ENCODE measurements at regions not wholly inside any gene's neighbourhood (a gene's known extent, or its start where the extent isn't known, plus 50 kb on each side); places are given as distances from the start of the nearest gene placed in this dataset.

- no peak for TF ChIP-seq POLR2A (IDR thresholded peaks at IDR 0.05; ENCODE audit: low read depth, low read length)
- TF ChIP-seq TARDBP (IDR thresholded peaks at IDR 0.05; ENCODE audit: borderline replicate concordance), result no peak
- TF ChIP-seq NFYB (IDR thresholded peaks at IDR 0.05; ENCODE audit: insufficient read depth, low read depth, low read length), result no peak
- no peak for TF ChIP-seq USF2 (IDR thresholded peaks at IDR 0.05; ENCODE audit: borderline replicate concordance, low read depth, low read length)
- no peak for TF ChIP-seq KLF5 (IDR thresholded peaks at IDR 0.05; ENCODE audit: partially characterized antibody)
- TF ChIP-seq SKIL (IDR thresholded peaks at IDR 0.05; ENCODE audit: low read depth, poor library complexity, severe bottlenecking), result no peak
- no peak for TF ChIP-seq HDGF (IDR thresholded peaks at IDR 0.05)
- no peak for TF ChIP-seq POU2F2 (IDR thresholded peaks at IDR 0.05; ENCODE audit: borderline replicate concordance, low read depth, low read length)
- no peak for TF ChIP-seq FOXK2 (IDR thresholded peaks at IDR 0.05)
- TF ChIP-seq KAT2A (conservative IDR thresholded peaks at IDR 0.05; ENCODE audit: control insufficient read depth, low read depth, low read length), result no peak
- no peak for TF ChIP-seq SMC3 (IDR thresholded peaks at IDR 0.05; ENCODE audit: borderline replicate concordance, low read length)
- no peak for TF ChIP-seq ZSCAN29 (IDR thresholded peaks at IDR 0.05)
- TF ChIP-seq SREBF2 (IDR thresholded peaks at IDR 0.05; ENCODE audit: low read length), result no peak
Observed at GRCh38 chr5:179405426-179406030, 60.3 kb upstream of the ADAMTS2 start (continued).
